ENCODE measurements at regions not wholly inside any gene's neighbourhood (a gene's known extent, or its start where the extent isn't known, plus 50 kb on each side); places are given as distances from the start of the nearest gene placed in this dataset.

GRCh38 chr12:98341732-98342131, 173.7 kb upstream of the TMPO start:
- DNase-seq (ENCODE audit: low spot score) (no peak), FAIRE-seq (no peak)

- no peak for DNase-seq (ENCODE audit: low spot score)
- no peak for FAIRE-seq
Measured at GRCh38 chr12:98343002-98343567, 172.3 kb upstream of the TMPO start.

GRCh38 chr12:98344046-98344930, 171.1 kb upstream of the TMPO start:
- FAIRE-seq (no peak), DNase-seq (ENCODE audit: low spot score) (no peak)

DNA sequence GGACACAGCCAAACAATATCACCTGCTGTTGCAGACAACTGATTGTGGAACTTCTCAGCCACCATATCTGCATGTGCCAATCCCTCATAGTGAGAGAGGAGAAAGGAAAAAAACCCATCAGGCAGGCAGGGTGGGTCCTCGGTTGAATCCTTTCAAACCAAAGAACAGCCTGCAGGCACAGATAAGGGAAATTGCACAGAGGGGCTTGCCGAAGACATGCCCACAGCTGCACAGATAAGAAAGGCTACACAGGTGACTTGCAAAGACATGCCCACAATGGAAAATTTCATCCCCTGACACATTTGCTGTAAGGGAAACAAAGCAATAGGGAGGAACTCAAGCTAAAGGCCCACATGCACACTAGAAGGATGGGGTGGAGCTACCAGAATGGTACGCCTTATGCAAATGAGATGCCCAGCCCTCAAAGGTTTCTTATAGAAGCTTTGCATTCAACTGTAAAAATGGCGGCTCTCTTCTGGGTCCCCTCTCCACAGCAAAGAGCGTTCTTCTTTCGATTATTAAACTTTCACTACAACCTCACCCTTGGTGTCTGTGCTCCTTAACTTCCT, 170.0 kb upstream of the TMPO start:
- no peak for FAIRE-seq
- no peak for DNase-seq (ENCODE audit: low spot score)

DNA sequence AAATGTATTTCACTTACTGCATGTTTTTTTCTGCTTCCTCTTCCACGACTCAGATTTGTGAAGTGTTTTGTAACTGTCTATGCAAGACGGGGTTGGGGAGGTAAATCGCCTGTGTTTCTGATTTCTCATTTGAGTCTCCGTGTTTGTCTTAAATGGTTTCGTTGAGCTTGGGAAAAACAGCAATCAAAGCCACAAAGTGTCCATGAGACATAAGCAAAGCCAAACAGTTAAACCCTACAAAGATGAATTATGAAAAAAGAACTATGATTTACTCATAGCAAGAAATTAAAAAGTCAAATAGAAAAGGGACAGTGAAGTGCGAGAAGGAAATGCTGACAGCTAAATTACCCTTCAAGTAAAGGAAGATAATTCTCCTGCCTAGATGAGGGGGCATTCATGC, 164.3 kb upstream of the TMPO start:
- FAIRE-seq (no peak), DNase-seq (ENCODE audit: low spot score) (no peak)

GRCh38 chr12:98351784-98352183, 163.6 kb upstream of the TMPO start:
- no peak for FAIRE-seq

DNA sequence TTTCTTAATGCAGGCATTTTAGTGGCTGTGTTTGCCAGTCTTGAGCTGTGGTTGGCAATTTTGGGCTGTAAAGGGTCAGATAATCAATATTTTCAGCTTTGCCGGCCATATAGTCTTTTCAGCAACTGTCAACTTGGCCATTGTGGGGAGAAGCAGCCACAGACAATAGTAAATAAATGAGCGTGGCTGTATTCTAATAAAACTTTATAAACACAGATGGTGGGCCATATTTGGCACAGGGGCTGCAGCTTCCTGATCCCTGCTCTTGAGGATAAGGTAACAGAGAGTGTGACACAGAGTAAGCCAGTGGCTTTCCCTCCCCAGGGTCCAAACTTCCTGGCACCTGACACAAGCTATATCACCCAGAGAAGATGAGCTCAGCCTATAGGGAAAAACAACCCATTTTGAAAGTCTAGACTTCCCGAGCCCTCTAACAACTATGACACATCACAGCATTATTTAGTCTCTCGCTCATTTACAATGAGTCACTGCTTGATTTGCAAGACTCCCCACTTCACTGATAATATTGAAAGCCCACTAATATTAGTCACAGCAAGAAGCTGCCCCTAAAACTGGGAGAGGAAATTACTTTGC, 163.1 kb upstream of the TMPO start:
- FAIRE-seq (peak; percentile 84), DNase-seq (ENCODE audit: low spot score) (peak; percentile 78)

More at GRCh38 chr12:98351784-98352183, 163.6 kb upstream of the TMPO start:
- DNase-seq (ENCODE audit: low spot score) = no peak

DNA sequence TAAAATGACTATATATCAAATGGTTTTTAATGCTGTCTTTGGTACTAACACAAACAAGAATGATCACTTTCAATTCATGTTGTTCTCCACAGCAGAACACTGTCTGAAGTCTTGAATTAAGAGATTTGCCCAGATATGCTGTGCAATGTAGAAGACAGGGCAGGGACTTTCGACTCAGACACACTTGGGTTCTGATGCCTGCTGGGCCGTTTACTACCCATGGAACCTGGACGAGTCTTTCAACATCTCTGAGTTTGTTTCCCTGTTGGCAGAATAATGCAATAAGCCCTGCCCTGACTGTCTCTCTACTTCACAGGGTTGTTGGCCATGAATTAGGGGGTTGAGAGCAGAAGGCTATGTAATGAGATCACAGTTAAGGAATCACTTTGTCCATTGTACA, 162.6 kb upstream of the TMPO start:
- no peak for DNase-seq (ENCODE audit: low spot score)
- no peak for FAIRE-seq

- FAIRE-seq (no peak), DNase-seq (ENCODE audit: low spot score) (no peak)
Measured at GRCh38 chr12:98354520-98355035, 160.8 kb upstream of the TMPO start.

GRCh38 chr12:98355322-98355721, 160.1 kb upstream of the TMPO start:
- FAIRE-seq (no peak), DNase-seq (ENCODE audit: low spot score) (peak; percentile 18)

DNA sequence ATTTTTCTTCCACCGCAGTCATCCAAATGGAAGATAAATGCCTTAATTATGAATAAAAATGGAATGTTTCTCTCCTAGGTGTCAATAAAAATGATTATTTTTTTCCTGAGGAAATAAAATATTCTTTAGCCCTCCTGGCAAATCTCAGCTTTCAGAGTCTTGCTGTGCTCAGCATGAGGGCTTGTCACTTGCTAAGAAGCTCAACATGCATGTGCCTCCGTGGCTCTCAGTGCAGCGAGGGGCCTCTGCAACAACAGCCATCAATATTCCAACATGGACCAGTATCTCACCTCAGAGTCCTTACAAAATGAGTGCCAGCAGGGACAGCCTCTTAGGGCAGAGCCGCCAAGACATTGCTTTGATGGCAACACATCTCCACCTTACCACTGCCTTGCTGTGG, 159.5 kb upstream of the TMPO start:
- FAIRE-seq (no peak), DNase-seq (ENCODE audit: low spot score) (no peak)

DNA sequence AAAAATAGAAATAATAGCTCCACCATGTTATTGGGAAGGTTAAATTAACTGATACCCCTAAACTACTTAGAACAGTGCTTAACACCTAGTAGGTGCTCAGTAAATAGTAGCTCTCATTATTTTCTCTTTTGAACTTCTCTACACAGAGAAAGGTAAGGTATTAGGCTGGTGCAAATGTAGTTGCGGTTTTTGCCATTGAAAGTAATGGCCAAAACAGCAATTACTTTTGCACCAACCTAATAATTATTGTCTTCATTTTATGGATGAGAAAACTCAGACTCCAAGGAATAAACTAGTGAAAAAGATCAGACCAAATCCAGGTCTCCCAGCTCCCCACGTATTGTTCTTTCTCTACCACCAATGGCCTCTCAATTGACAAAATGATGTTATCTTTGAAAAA, 157.2 kb upstream of the TMPO start:
- DNase-seq (ENCODE audit: low spot score) (no peak), FAIRE-seq (no peak)

DNA sequence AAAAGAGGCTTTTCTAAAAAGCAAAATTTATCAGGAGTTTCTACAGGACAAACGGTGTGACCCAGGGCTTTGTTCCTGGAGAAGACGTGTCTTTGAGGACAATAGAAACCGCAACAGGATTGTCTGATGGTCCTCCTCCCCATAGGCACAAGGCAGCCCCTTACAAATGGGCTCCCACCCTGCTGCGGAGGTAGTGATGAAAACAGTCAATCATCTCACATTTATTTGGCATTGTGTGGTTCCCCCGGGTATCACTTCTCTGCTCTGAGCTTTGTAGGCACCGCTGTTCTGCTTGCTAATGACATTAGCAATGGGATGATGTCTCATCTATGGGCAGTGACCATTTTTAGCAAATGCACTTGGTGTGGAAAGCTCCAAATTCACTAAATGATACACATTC, 155.5 kb upstream of the TMPO start:
- no peak for DNase-seq (ENCODE audit: low spot score)
- FAIRE-seq = no peak

DNA sequence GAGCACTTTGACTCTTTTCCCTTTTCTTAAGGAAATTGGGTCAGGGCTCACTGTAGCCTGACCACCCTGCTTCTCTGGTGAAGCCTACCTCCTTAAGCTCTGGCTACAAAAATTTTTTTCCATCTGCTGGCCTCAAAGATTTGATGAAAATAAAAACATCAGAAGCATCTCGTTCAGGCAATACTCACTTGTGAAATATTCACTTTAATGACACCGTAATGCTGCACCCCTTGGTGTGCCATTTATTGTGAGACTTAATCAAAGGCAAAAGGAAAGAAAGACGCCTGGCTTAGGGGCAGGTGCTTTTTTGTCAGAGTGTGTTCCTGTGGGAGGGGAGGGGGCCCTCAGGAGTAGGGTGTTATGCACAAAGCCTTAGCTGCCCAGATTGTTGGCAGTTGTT, 155.0 kb upstream of the TMPO start:
- DNase-seq (ENCODE audit: low spot score) = no peak
- FAIRE-seq = no peak

- no peak for FAIRE-seq
- no peak for DNase-seq (ENCODE audit: low spot score)
Measured at GRCh38 chr12:98369581-98369980, 145.8 kb upstream of the TMPO start.

- no peak for FAIRE-seq
- DNase-seq (ENCODE audit: low spot score) = no peak
Measured at GRCh38 chr12:98370976-98371375, 144.4 kb upstream of the TMPO start.

- FAIRE-seq = no peak
- DNase-seq (ENCODE audit: low spot score) = no peak
Measured at GRCh38 chr12:98371419-98371818, 144.0 kb upstream of the TMPO start.

DNA sequence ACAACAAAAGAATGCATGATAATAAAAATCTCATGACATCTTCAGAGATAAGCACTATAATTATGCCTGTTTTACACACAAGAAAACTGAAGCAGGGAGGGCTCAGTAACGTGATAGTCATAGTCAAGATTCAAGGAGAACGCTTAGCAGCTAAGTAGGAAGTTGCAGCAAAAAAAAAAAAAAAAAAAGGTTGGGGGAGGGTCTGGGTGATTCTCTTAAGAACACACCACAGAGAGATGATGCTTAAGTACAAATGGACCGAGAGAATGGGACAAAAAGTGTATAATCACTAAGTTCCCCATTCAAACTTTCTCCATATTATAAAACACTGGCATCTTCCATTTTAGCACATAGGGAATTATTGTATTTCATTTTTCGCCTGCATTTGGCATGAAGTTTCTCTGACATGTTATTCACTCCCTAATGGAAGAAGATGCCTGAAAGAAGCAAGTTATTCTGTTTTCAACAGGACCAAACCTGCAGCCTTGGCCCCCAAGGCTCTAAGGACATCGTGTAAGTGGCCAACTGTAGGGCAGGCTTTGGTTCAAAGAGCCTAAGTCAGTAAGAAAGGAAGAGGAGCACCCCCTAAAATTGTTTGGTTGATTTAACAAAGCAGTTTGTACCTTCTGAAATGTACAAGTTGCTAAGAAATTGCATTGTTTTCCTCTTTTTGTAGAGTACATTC, 142.9 kb upstream of the TMPO start:
- DNase-seq (ENCODE audit: low spot score) = no peak
- no peak for FAIRE-seq

GRCh38 chr12:98373025-98373554, 142.3 kb upstream of the TMPO start:
- DNase-seq (ENCODE audit: low spot score) (peak; percentile 30), FAIRE-seq (no peak)

- DNase-seq (ENCODE audit: low spot score) (no peak), FAIRE-seq (no peak)
Measured at GRCh38 chr12:98374007-98374406, 141.4 kb upstream of the TMPO start.

DNA sequence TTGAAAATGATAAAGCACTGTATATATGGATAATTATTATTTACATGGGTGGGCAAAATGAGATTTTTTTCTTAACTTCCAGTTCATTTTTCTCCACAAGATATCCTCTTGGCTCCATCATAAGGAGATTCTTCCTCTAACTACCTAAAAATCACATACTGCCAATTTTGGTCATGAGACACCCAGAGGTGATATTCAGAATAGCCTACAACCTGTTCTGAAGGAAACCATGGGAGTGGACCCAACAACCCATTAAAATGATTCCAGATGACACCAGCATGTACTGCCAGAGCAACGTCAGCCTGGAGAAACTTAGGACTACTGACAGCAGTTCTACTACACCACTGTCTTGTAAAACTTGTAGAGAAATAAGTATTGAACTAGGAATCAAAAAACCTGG, 136.3 kb upstream of the TMPO start:
- FAIRE-seq = no peak
- DNase-seq (ENCODE audit: low spot score) = no peak
